ENCODE measurements at regions not wholly inside any gene's neighbourhood (a gene's known extent, or its start where the extent isn't known, plus 50 kb on each side); places are given as distances from the start of the nearest gene placed in this dataset.

GRCh38 chr4:14431155-14432134, 570.8 kb upstream of the CPEB2 start:
- DNase-seq (ENCODE audit: low read depth in 2 of 2) = no peak

DNA sequence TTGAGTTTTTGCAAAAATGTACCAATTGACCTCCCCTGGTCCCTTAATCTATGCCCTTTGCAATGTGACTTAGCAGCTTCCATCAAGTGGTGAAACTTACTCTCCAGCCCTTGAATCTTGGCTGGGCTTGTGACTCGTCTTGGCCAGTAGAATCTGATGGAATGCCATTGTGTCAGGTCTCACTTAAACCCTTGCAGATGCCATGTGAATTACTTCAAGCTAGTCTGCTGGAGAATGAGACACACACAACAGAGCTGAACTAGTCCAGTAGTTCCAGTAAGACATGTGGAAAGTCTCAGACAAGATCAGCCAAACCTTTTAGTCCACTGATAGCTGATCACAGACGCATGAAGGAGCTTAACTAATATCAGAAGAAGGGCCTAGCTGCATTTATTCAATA, 567.8 kb upstream of the CPEB2 start:
- DNase-seq (ENCODE audit: low read depth in 2 of 2) = no peak

GRCh38 chr4:14434916-14435315, 567.4 kb upstream of the CPEB2 start:
- no peak for DNase-seq (ENCODE audit: low read depth in 2 of 2)

DNA sequence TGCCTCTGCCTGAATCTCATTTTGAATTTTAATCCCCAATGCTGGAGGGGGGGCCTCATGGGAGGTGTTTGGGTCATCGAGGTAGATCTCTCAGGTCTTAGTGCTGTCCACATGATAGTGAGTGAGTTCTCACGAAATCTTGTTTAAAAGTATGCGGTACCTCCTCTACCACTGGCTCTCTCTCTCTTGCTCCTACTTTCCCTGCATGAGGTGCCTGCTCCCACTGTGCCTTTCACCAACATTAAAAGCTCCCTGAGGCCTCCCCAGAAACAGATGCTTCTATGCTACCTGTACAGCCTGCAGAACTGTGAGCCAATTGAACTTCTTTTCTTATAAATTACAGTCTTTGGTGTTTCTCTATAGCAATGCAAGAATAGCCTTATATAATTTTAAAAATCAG, 560.7 kb upstream of the CPEB2 start:
- no peak for DNase-seq (ENCODE audit: low read depth in 2 of 2)

GRCh38 chr4:14445882-14446281, 556.4 kb upstream of the CPEB2 start:
- DNase-seq (ENCODE audit: low read depth in 2 of 2) = no peak

DNA sequence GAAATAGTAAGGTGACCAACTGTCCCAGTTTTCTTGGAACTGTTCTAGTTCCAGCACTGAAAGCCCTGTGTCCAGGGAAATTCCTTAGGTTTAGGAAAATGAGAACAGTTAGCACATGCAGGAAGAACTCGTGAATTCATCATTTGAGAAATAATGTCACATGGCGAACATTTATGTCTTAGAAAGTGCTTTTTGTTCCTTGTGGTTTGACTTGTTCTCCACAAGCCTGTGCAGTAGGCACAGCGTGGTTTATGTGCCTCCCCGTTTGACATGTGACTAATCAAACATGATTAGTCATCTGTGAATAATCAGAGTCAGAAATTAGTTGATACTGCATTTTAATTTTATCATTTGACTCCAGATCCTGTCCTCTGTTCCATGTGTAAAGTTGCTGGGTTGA, 556.0 kb upstream of the CPEB2 start:
- no peak for DNase-seq (ENCODE audit: low read depth in 2 of 2)

DNA sequence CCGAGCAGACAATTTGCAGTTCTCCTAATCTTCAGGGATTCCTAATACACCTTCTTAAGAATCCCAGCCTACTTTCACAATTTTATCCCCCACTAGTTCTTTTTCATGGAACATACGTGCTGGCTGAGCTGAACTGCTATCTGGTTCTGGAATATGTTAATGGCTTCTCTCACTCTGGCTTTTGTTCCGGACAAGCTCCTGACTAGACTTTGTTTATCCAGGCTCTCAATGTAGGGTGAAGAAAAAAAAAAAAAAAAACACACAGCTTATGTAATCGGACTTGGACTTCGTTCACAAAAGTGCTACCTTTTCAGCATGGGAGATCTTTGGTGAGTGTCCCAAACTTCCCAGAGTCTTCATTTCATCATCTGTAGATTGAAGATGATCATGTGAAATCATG, 555.4 kb upstream of the CPEB2 start:
- no peak for DNase-seq (ENCODE audit: low read depth in 2 of 2)

DNA sequence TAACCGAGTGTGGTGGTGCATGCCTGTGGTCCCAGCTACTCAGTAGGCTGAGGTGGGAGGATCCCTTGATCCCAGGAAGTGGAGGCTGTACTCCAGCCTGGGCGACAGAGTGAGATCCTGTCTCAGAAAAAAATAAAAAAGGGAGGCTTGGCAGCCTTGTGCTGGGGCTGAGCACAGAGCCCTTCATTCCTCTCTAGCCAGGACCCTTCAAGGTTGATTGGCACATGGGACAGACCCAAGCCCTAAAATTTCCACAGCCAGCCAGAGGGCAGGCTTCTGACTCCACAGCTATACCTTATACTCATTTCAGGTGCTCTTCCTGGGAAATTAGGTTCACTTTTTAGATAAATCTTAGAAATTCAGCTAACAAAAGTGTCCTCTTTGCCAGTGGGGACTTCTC, 553.0 kb upstream of the CPEB2 start:
- no peak for DNase-seq (ENCODE audit: low read depth in 2 of 2)

DNA sequence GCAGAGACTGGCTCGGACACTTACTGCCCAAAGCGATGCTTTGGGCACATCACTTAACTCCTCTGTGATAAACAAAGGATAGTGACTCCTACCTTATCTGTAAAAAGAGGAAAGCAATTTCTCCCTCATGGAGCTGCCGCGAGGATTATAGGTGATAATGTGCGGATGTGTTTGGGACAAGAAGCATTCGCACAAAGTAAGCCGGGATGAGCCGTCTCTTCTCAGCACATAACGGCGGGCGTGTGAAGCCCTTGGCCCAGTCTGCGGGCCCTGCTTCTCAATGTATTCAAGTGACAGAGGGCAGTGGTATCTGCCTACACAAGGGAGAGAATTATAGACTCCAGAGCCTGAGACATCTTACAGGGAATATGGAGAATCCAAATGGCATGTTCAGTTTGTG, 550.3 kb upstream of the CPEB2 start:
- no peak for DNase-seq (ENCODE audit: low read depth in 2 of 2)

DNA sequence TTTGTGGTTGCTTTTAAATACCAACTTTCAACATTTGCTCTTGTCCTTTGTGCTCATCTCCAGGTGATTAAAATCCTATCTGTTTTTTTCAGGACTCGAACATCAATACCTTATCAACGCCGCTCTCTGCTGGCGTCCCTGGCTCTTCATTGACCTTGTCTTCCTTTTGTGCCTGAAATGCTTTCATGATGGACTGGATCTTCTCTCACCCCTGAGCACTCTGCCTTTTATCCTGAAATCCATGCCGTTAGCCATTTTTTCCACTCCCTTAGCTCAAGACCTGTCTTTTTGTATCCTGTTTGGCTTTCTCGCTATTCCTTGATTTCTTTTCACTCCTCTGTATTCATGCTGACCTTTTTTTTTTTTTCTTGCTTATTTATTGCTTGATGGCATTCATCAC, 549.5 kb upstream of the CPEB2 start:
- DNase-seq (ENCODE audit: low read depth in 2 of 2) = no peak

DNA sequence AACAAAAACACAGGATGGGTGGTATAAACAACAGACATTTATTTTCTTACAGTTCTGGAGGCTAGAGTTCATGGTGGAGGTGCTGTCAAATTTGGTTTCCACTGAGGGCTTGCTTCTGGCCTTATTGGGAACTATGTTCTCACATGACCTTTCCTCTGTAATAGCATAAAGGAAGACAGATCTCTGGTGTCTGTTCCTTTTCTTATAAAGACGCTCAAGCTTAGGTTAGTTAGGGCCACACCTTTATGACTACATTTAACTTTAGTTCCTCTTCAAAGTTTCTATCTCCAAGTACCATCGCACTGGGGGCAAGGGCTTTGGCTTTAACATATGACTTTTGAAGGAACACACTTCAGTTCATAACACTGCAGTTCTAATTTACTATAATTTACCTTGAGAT, 543.8 kb upstream of the CPEB2 start:
- DNase-seq (ENCODE audit: low read depth in 2 of 2) = no peak

DNA sequence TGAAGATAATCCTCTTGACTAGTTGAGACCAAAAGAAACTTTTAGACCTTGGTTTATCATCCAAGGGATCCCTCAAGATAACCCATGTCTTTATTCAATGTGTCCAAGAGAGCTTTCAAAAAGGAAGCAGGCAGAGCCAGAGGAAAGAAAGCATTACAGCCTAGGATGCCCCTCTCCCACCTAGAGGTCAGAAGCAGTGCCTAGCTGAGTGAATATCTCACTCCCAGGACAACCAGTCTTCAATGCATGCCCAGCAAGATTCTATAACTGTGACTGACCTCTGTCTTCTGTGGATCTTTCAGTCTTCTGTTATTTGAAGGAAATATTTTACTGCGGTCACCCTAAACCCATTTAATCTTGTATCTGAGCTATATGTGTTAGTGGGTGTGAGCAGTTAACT, 537.2 kb upstream of the CPEB2 start:
- DNase-seq (ENCODE audit: low read depth in 2 of 2) = no peak

DNA sequence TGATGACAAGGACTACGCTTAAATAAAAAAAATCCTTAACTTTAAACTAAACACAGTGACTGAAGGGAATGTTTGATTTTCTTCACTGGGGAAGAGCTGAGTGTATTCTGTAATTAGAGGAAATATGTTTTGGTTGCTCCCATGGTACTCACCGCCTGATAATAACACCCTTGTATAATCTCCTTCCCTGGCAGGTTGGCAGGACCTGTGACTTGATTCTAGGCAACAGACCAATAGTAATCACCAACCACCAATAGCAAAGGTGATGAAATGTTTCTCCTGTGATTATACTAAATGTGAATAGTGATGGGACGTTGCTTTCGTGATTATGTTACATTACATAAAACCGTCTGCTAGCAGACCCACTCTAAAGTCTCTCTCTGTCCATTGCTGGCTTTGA, 536.8 kb upstream of the CPEB2 start:
- DNase-seq (ENCODE audit: low read depth in 2 of 2) = no peak

GRCh38 chr4:14478504-14478903, 523.8 kb upstream of the CPEB2 start:
- DNase-seq (ENCODE audit: low read depth in 2 of 2) = no peak

GRCh38 chr4:14496408-14496807, 505.9 kb upstream of the CPEB2 start:
- DNase-seq (ENCODE audit: low read depth in 2 of 2) = no peak

DNA sequence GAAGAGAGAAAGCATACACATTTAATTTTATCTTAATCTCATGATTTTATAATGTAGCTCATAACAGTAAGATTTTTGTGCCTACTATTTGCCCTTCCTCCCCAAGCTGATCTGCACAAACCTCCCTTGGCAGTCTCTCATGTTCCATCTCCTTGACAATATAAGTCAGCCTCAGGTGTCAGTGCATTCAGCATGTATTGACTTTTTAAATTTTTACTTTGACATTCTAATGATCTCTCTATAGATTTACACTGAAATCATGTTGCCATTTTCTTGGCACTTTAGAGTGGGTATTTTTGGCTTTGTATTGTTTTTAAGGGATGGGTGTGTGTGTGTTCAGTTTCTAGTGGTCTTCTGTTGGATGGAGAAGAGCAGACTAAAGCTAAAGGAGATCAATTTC, 505.3 kb upstream of the CPEB2 start:
- no peak for DNase-seq (ENCODE audit: low read depth in 2 of 2)

- DNase-seq (ENCODE audit: low read depth in 2 of 2) = no peak
These were observed 498.1 kb upstream of the CPEB2 start for GRCh38 chr4:14504162-14504561.

DNA sequence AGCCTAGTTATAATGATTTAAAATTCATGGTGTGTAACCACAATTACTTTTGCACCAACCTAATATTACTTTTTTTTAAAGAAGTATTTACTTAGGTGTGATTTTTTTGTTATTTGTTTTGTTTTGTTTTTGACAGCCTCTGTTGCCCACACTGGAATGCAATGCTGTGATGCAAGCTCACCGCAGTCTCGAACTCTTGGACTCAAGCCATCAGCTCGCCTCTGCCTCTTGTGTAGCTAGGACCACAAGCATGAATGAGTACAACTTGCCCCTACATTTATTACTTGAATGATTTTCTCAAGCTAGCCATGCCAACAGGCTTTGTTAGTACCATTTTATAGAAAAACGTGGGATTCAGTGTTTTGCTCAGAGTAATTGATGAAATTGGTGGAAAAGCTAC, 488.8 kb upstream of the CPEB2 start:
- DNase-seq (ENCODE audit: low read depth in 2 of 2) = no peak

- no peak for DNase-seq (ENCODE audit: low read depth in 2 of 2)
These were observed 486.7 kb upstream of the CPEB2 start for GRCh38 chr4:14515556-14515955.

DNA sequence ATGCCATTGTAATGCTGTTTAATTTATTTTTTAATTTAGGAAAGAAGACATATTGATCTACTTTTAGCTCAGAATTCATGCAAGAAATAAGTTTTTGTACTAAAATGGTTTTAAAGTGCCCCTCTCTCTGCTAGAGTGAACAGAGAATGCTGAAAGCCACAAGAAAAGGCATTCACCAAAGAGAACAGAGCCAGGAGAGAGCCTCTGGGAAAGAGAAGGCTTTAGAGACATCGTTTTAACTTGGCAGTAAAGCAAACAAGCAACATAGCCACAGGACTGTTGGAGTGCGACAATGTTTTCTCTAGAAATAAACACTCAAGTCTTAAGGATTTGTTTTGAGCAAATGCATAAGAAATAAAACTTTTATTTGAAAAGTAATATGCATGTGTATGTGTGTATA, 484.1 kb upstream of the CPEB2 start:
- DNase-seq (ENCODE audit: low read depth in 2 of 2) = no peak

DNA sequence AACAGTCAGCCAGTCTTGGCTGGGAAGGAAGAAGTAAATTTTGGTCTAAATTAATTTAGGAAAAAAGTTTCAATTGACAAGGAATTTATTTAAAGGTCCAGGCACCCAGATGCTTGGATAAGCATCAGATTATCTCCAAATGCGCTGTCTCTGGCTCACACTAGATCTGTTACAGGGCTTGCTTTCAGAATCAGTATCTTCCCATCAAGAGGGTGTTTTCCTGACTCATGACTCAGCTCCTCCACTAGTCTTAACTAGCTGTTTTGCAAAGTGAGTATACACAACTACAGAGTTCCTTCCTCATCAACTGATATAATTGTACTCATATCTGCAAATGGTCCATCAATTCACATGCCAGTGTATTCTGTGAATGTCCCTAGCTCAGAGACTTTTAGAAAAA, 482.1 kb upstream of the CPEB2 start:
- DNase-seq (ENCODE audit: low read depth in 2 of 2) = no peak

DNA sequence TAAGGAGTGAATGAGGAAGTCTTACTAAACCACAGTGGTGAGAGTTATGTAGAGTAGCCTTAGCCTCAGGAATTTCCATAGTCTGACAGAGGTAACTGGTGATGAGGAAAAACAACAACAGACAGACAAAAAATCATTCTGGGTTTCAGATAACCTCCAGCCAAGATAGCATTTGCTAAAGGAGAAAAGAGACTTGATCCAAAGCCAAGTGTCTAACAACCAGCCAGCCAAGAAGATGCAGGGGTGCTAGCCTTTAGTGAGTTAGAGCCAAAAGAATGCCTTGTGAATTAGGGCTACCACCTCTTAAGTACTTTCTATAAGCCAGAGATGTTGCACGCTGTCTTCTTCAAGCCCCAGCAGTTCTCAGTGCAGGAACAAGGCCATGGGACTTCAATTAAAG, 478.0 kb upstream of the CPEB2 start:
- DNase-seq (ENCODE audit: low read depth in 2 of 2) = no peak

DNA sequence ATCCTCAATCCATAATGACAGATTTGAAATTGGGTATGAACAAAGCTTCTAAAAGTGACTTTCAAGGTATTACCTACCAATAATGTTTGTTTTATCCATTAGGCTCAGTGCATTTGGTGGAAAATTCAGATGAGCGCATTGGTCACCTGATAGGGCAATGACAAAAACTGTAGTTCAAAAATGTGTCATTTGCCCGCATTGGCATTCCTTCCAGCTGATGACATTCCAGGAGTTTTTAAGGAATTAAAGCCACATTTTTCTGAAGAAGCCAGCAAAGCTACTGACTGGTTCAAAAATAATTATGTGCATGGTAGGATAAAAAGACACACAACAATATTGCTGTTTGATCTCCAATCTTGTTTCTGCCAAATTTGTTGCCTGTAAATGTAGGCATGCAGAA, 473.4 kb upstream of the CPEB2 start:
- no peak for DNase-seq (ENCODE audit: low read depth in 2 of 2)

- no peak for DNase-seq (ENCODE audit: low read depth in 2 of 2)
These were observed 472.6 kb upstream of the CPEB2 start for GRCh38 chr4:14529653-14530052.

Measured in stimulated activated CD4-positive, alpha-beta T cell treated with anti-CD3 and anti-CD28 coated beads, Interleukin-4, amount 100 ng/mL, for 48 hours (primary cell).